ENCODE measurements at regions not wholly inside any gene's neighbourhood (a gene's known extent, or its start where the extent isn't known, plus 50 kb on each side); places are given as distances from the start of the nearest gene placed in this dataset.

GRCh38 chr5:67305913-67306710 lies 109.5 kb upstream of the CD180 start:
- POLR2A ChIA-PET = no interaction called here
- CTCF ChIA-PET = interaction anchor here (0.6 kb wide), 1 partner anchor 1482 kb away, joined by 3 read pairs; no protein-coding TSS in a partner anchor

GRCh38 chr5:67305401-67305800 lies 108.8 kb upstream of the CD180 start:
- ChIA-PET POLR2A (no interaction called here), CTCF (no interaction called here)

GRCh38 chr5:67303356-67303755 lies 106.8 kb upstream of the CD180 start:
- ChIA-PET CTCF (no interaction called here), POLR2A (no interaction called here)

GRCh38 chr5:67301285-67301903 lies 104.8 kb upstream of the CD180 start:
- ChIA-PET POLR2A (no interaction called here), CTCF (no interaction called here)

GRCh38 chr5:67300326-67300725 lies 103.7 kb upstream of the CD180 start:
- ChIA-PET POLR2A (no interaction called here), CTCF (no interaction called here)

- POLR2A ChIA-PET = no interaction called here
- CTCF ChIA-PET = no interaction called here
Observed at GRCh38 chr5:67299231-67299735, 102.7 kb upstream of the CD180 start.

GRCh38 chr5:67297802-67298532 lies 101.4 kb upstream of the CD180 start:
- ChIA-PET CTCF (no interaction called here), POLR2A (no interaction called here)

- POLR2A ChIA-PET = no interaction called here
Observed at GRCh38 chr5:67297376-67297775, 100.8 kb upstream of the CD180 start.

GRCh38 chr5:67294266-67294938 lies 97.8 kb upstream of the CD180 start:
- ChIA-PET CTCF (no interaction called here), POLR2A (no interaction called here)

More at GRCh38 chr5:67297376-67297775, 100.8 kb upstream of the CD180 start:
- CTCF ChIA-PET = no interaction called here

- POLR2A ChIA-PET = no interaction called here
- CTCF ChIA-PET = no interaction called here
Observed at GRCh38 chr5:67293226-67293625, 96.6 kb upstream of the CD180 start.

- CTCF ChIA-PET = no interaction called here
- POLR2A ChIA-PET = no interaction called here
Observed at GRCh38 chr5:67292201-67292940, 95.8 kb upstream of the CD180 start.

GRCh38 chr5:67291671-67292070 lies 95.1 kb upstream of the CD180 start:
- CTCF ChIA-PET = interaction anchor here (0.6 kb wide), 1 partner anchor 25 kb away, joined by 3 read pairs; no protein-coding TSS in a partner anchor

GRCh38 chr5:67291066-67291465 lies 94.5 kb upstream of the CD180 start:
- ChIA-PET POLR2A (no interaction called here), CTCF (interaction anchor here (0.6 kb wide), 1 partner anchor 26 kb away, joined by 3 read pairs; no protein-coding TSS in a partner anchor)

More at GRCh38 chr5:67291671-67292070, 95.1 kb upstream of the CD180 start:
- POLR2A ChIA-PET = no interaction called here

GRCh38 chr5:67290655-67291054 lies 94.1 kb upstream of the CD180 start:
- POLR2A ChIA-PET = no interaction called here
- CTCF ChIA-PET = no interaction called here

- POLR2A ChIA-PET = no interaction called here
- CTCF ChIA-PET = no interaction called here
Observed at GRCh38 chr5:67289763-67290521, 93.3 kb upstream of the CD180 start.

- ChIA-PET CTCF (no interaction called here), POLR2A (no interaction called here)
Observed at GRCh38 chr5:67287510-67288268, 91.1 kb upstream of the CD180 start.

GRCh38 chr5:67286006-67286405 lies 89.4 kb upstream of the CD180 start:
- ChIA-PET CTCF (no interaction called here), POLR2A (no interaction called here)

- CTCF ChIA-PET = no interaction called here
- POLR2A ChIA-PET = no interaction called here
Observed at GRCh38 chr5:67283988-67284487, 87.4 kb upstream of the CD180 start.

All from activated CD8-positive, alpha-beta memory T cell treated with anti-CD3 and anti-CD28 coated beads for 36 hours (primary cell).